Astrocyte (in vitro differentiated cells and primary cell): ENCODE measurements at regions not wholly inside any gene's neighbourhood (a gene's known extent, or its start where the extent isn't known, plus 50 kb on each side); places are given as distances from the start of the nearest gene placed in this dataset.

Experiments used
- EZH2 ChIP-seq: IDR thresholded peaks from 2 replicates; pipeline ENCODE4 v1.6.1; 2012; ENCODE audit warnings: mild to moderate bottlenecking, low read length, inconsistent platforms; ENCODE audit not compliant: insufficient read depth
- TF ChIP-seq, protein P1 (sequence below): IDR thresholded peaks from 2 replicates; pipeline ENCODE4 v1.5.1; 2011; ENCODE audit warnings: low read depth, mild to moderate bottlenecking, inconsistent platforms, low read length, moderate library complexity; ENCODE audit not compliant: insufficient read depth

DNA sequence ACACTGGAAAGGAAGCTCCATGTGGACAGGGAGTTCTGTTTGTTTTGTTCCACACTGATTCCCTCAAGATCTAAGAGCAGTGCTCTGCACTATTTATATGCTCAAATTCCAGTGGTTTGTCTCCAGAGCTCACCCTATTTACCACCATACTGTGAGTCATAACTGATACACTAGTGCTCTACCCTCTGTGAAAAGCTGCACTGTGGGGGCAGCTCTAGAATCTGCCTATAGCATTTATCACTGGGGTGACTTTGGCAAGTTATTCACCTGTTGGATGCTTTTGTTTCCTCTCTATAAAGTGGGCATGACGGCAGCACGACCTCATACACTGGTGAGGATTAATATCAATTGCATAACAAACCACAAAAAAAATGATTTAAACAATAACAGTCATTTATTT lies 307.8 kb downstream of the NR2F1-AS1 start:
- no peak for TF ChIP-seq EZH2
- TF ChIP-seq, protein P1, sequence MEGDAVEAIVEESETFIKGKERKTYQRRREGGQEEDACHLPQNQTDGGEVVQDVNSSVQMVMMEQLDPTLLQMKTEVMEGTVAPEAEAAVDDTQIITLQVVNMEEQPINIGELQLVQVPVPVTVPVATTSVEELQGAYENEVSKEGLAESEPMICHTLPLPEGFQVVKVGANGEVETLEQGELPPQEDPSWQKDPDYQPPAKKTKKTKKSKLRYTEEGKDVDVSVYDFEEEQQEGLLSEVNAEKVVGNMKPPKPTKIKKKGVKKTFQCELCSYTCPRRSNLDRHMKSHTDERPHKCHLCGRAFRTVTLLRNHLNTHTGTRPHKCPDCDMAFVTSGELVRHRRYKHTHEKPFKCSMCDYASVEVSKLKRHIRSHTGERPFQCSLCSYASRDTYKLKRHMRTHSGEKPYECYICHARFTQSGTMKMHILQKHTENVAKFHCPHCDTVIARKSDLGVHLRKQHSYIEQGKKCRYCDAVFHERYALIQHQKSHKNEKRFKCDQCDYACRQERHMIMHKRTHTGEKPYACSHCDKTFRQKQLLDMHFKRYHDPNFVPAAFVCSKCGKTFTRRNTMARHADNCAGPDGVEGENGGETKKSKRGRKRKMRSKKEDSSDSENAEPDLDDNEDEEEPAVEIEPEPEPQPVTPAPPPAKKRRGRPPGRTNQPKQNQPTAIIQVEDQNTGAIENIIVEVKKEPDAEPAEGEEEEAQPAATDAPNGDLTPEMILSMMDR, result no peak
